ENCODE measurements at regions not wholly inside any gene's neighbourhood (a gene's known extent, or its start where the extent isn't known, plus 50 kb on each side); places are given as distances from the start of the nearest gene placed in this dataset.

DNA sequence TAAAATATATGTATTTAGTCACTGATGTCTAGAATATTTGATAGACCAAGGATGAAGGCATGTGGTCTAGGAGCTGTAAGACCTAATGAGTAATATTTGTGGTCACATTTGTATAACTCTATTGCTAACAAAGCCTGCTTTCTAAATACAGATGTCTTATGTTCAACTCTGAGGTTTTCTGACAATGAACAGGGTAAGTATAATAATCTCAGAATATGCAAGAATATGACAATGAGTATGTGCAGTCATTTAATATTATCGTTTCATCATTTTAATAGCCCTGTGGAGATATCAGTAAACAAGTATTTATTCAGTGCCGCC is 389.6 kb downstream of the LRIG3 start:
- TF ChIP-seq, protein P1, sequence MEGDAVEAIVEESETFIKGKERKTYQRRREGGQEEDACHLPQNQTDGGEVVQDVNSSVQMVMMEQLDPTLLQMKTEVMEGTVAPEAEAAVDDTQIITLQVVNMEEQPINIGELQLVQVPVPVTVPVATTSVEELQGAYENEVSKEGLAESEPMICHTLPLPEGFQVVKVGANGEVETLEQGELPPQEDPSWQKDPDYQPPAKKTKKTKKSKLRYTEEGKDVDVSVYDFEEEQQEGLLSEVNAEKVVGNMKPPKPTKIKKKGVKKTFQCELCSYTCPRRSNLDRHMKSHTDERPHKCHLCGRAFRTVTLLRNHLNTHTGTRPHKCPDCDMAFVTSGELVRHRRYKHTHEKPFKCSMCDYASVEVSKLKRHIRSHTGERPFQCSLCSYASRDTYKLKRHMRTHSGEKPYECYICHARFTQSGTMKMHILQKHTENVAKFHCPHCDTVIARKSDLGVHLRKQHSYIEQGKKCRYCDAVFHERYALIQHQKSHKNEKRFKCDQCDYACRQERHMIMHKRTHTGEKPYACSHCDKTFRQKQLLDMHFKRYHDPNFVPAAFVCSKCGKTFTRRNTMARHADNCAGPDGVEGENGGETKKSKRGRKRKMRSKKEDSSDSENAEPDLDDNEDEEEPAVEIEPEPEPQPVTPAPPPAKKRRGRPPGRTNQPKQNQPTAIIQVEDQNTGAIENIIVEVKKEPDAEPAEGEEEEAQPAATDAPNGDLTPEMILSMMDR (IDR thresholded peaks at IDR 0.05; ENCODE audit: low read depth, low read length): no peak
- no peak for TF ChIP-seq EZH2phosphoT487 (IDR thresholded peaks at IDR 0.05; ENCODE audit: low read depth)
